ENCODE measurements at regions not wholly inside any gene's neighbourhood (a gene's known extent, or its start where the extent isn't known, plus 50 kb on each side); places are given as distances from the start of the nearest gene placed in this dataset.

GRCh38 chr7:68640103-68640502 lies 958.2 kb upstream of the AUTS2 start:
- DNase-seq (ENCODE audit: low read depth) = no peak
- no peak overlapping the region for H3K4me3 ChIP-seq (replicated peaks; ENCODE audit: low read depth, low read length)
- TF ChIP-seq, protein P1, sequence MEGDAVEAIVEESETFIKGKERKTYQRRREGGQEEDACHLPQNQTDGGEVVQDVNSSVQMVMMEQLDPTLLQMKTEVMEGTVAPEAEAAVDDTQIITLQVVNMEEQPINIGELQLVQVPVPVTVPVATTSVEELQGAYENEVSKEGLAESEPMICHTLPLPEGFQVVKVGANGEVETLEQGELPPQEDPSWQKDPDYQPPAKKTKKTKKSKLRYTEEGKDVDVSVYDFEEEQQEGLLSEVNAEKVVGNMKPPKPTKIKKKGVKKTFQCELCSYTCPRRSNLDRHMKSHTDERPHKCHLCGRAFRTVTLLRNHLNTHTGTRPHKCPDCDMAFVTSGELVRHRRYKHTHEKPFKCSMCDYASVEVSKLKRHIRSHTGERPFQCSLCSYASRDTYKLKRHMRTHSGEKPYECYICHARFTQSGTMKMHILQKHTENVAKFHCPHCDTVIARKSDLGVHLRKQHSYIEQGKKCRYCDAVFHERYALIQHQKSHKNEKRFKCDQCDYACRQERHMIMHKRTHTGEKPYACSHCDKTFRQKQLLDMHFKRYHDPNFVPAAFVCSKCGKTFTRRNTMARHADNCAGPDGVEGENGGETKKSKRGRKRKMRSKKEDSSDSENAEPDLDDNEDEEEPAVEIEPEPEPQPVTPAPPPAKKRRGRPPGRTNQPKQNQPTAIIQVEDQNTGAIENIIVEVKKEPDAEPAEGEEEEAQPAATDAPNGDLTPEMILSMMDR (IDR thresholded peaks at IDR 0.05; ENCODE audit: low read length, missing control alignments) = no peak

DNA sequence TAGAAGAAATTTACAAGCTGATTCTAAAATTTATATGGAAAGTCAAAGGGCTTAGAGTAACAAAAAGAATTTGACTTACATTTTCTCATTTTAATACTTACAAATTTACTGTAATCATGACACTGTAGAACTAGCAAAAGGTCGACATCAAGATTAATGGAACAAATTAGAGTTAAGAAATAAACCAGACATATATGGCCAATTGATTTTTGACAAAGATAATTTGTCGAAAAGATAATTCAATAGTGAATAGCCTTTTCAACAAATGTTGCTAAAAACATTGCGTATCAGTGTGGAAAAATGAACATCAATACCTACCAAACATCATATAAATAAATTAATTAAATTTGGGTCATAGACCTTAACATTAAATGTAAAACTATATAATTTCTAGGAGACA lies 955.5 kb upstream of the AUTS2 start:
- no peak for DNase-seq (ENCODE audit: low read depth)
- TF ChIP-seq, protein P1 (IDR thresholded peaks at IDR 0.05; ENCODE audit: low read length, missing control alignments) = no peak
- H3K4me3 ChIP-seq (replicated peaks; ENCODE audit: low read depth, low read length) = no peak overlapping the region

GRCh38 chr7:68663392-68663791 lies 934.9 kb upstream of the AUTS2 start:
- no peak overlapping the region for H3K4me3 ChIP-seq (replicated peaks; ENCODE audit: low read depth, low read length)
- DNase-seq (ENCODE audit: low read depth) = no peak
- TF ChIP-seq, protein P1 (IDR thresholded peaks at IDR 0.05; ENCODE audit: low read length, missing control alignments) = no peak

DNA sequence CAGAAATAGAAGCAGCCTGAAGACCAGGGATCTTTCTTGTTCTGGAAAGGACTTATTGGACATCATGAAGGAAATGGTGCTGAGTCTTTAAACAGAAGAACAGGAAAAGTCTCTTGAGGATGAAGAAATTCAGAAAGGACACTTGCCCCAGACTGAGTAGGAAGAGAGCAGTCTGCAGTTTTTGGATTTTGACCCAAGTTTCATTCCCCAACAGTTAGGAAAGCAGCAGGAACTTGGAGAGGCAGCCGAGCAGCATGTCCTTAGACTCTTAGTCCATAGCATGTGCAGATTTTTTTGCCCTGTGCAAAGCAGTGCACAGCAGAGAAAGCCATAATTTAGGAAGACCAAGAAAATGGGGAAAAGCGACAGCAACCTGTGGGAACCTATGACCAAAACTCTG lies 927.2 kb upstream of the AUTS2 start:
- H3K4me3 ChIP-seq (replicated peaks; ENCODE audit: low read depth, low read length) = no peak overlapping the region
- TF ChIP-seq, protein P1 (IDR thresholded peaks at IDR 0.05; ENCODE audit: low read length, missing control alignments) = no peak
- no peak for DNase-seq (ENCODE audit: low read depth)

DNA sequence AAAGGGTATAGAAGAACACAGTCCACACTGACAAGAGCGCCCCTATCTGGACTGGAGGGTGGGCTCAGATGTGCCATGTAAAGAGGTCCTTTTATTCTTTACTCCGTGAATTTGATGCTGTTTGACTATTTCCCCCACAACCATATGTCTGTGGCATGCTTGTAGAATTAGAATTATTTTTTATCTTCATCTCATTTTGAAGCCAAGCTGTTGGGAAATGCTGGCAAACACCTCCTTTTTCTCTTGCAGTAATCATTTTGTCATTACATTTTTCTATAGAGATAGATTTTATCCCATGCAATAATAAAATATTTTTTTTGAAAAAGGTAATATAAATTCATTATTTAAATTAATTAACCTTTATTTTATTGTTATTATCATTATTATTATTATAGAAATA lies 926.6 kb upstream of the AUTS2 start:
- no peak overlapping the region for H3K4me3 ChIP-seq (replicated peaks; ENCODE audit: low read depth, low read length)
- TF ChIP-seq, protein P1 (IDR thresholded peaks at IDR 0.05; ENCODE audit: low read length, missing control alignments) = no peak
- no peak for DNase-seq (ENCODE audit: low read depth)

GRCh38 chr7:68674826-68675225 lies 923.4 kb upstream of the AUTS2 start:
- TF ChIP-seq, protein P1 (IDR thresholded peaks at IDR 0.05; ENCODE audit: low read length, missing control alignments) = no peak
- H3K4me3 ChIP-seq (replicated peaks; ENCODE audit: low read depth, low read length) = no peak overlapping the region
- no peak for DNase-seq (ENCODE audit: low read depth)

DNA sequence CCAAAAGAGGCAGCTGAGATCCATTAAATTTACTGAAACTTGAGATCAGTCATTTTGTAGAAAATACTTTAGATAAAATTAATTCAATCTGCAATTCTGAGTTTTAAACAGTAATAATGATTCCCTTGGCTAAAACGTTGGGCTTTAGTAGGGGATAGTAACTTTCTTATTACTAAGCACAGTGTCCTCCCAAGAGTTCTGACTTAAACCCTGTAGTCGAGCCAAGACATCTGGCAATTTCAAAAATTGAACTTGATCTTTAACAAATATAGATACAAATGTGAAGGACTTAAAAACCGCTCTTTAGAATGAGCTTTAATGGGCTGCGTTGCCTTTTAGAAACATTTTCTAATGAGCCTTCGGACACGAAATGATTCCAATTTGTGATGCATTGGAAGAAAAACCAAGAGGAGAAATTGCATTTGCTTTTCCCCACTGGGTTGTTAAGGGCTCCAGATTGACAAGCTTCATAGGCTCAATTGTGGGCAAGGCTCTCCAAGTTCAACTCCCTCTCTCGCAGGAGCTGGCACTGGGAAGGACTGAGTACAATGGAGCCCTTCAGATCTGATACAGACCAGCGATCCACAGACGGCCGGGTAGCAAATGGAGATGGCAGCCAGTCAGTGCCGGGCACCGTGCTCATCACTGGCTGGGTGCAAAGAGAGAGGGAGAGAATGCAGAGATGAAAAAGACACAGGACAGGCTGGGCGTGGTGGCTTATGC lies 921.3 kb upstream of the AUTS2 start:
- H3K4me3 ChIP-seq (replicated peaks; ENCODE audit: low read depth, low read length) = no peak overlapping the region
- TF ChIP-seq, protein P1 (IDR thresholded peaks at IDR 0.05; ENCODE audit: low read length, missing control alignments) = no peak
- DNase-seq (ENCODE audit: low read depth) = no peak
